Mesenchymal stem cell (in vitro differentiated cells and primary cell): ENCODE measurements at regions not wholly inside any gene's neighbourhood (a gene's known extent, or its start where the extent isn't known, plus 50 kb on each side); places are given as distances from the start of the nearest gene placed in this dataset.

Source experiments
- DNase-seq: peaks from one replicate; pipeline ENCODE4 v3.0.0-alpha.2; 2013
- H2AFZ ChIP-seq: one replicate; pipeline ENCODE4 v1.6.1; 2013; ENCODE audit warnings: low read depth, mild to moderate bottlenecking, control low read depth, inconsistent platforms, low read length, moderate library complexity
- H2AK5ac ChIP-seq: 2 replicates; pipeline ENCODE4 v1.6.1; 2013; ENCODE audit warnings: low read length, moderate library complexity, mild to moderate bottlenecking, inconsistent platforms; ENCODE audit not compliant: severe bottlenecking
- H2BK120ac ChIP-seq: one replicate; pipeline ENCODE4 v1.6.1; 2013; ENCODE audit warnings: low read depth, mild to moderate bottlenecking, inconsistent platforms, low read length, moderate library complexity
- H2BK12ac ChIP-seq, 2 experiments: one replicate each; pipeline ENCODE4 v1.6.1; 2013; ENCODE audit warnings: inconsistent platforms in 2 of 2, low read length in 2 of 2, mild to moderate bottlenecking in 2 of 2, moderate library complexity in 2 of 2, control low read depth in 1 of 2
- H2BK15ac ChIP-seq: one replicate; pipeline ENCODE4 v1.6.1; 2013; ENCODE audit warnings: mild to moderate bottlenecking, low read depth, inconsistent platforms; ENCODE audit not compliant: poor library complexity, severe bottlenecking
- H2BK5ac ChIP-seq: 2 replicates; pipeline ENCODE4 v1.6.1; 2013; ENCODE audit warnings: low read depth, mild to moderate bottlenecking, low read length, control low read depth, inconsistent platforms; ENCODE audit not compliant: poor library complexity, severe bottlenecking
- H3K14ac ChIP-seq, 2 experiments: one replicate each; pipeline ENCODE4 v1.6.1; 2013; ENCODE audit warnings: inconsistent platforms in 2 of 2, low read length in 2 of 2, control low read depth in 1 of 2, mild to moderate bottlenecking in 1 of 2, moderate library complexity in 1 of 2
- H3K18ac ChIP-seq, 2 experiments: one replicate each; pipeline ENCODE4 v1.6.1; 2013; ENCODE audit warnings: inconsistent platforms in 2 of 2, low read length in 2 of 2, control low read depth in 1 of 2, low read depth in 1 of 2, mild to moderate bottlenecking in 1 of 2
- H3K23ac ChIP-seq, 2 experiments: one replicate each; pipeline ENCODE4 v1.6.1; 2013; ENCODE audit warnings: inconsistent platforms in 2 of 2, low read length in 2 of 2, mild to moderate bottlenecking in 2 of 2, moderate library complexity in 2 of 2, control low read depth in 1 of 2
- H3K27ac ChIP-seq: 2 replicates; pipeline ENCODE4 v1.5.1; 2013; ENCODE audit warnings: mild to moderate bottlenecking, moderate library complexity, low read length, control low read depth, inconsistent platforms; ENCODE audit not compliant: poor library complexity, severe bottlenecking
- H3K27me3 ChIP-seq, 2 experiments: 2 replicates each; pipeline versions ENCODE4 v1.6.1 to v1.7.0; 2013; ENCODE audit warnings: low read length in 2 of 2, mild to moderate bottlenecking in 2 of 2, moderate library complexity in 2 of 2, control low read depth in 1 of 2, inconsistent platforms in 1 of 2; ENCODE audit not compliant: control insufficient read depth in 1 of 2, insufficient read depth in 1 of 2
- H3K36me3 ChIP-seq, 2 experiments: 2 replicates each; pipeline versions ENCODE4 v1.6.1 to v1.7.0; 2013; ENCODE audit warnings: low read length in 2 of 2, control low read depth in 1 of 2, inconsistent platforms in 1 of 2, low read depth in 1 of 2, mild to moderate bottlenecking in 1 of 2; ENCODE audit not compliant: insufficient read depth in 2 of 2, control insufficient read depth in 1 of 2
- H3K4ac ChIP-seq, 2 experiments: one replicate each; pipeline ENCODE4 v1.6.1; 2013; ENCODE audit warnings: inconsistent platforms in 2 of 2, low read length in 2 of 2, mild to moderate bottlenecking in 2 of 2, moderate library complexity in 2 of 2, control low read depth in 1 of 2, low read depth in 1 of 2
- H3K4me1 ChIP-seq: 2 replicates; pipeline ENCODE4 v1.6.1; 2013; ENCODE audit warnings: low read depth, low read length, control low read depth; ENCODE audit not compliant: control insufficient read depth, insufficient read depth
- H3K4me2 ChIP-seq: 2 replicates; pipeline ENCODE4 v1.6.1; 2013; ENCODE audit warnings: low read length, mild to moderate bottlenecking, inconsistent platforms; ENCODE audit not compliant: poor library complexity, severe bottlenecking
- H3K4me3 ChIP-seq, 2 experiments: 2 replicates each; pipeline versions ENCODE4 v1.5.1 to v1.7.0; 2013; ENCODE audit warnings: low read length in 2 of 2, mild to moderate bottlenecking in 2 of 2, control low read depth in 1 of 2, low read depth in 1 of 2; ENCODE audit not compliant: insufficient read depth in 1 of 2
- H3K79me1 ChIP-seq: replicated peaks from 2 replicates; pipeline ENCODE4 v1.6.1; 2013; ENCODE audit warnings: mild to moderate bottlenecking, control low read depth, low read length, inconsistent platforms; ENCODE audit not compliant: poor library complexity, severe bottlenecking
- H3K9ac ChIP-seq: 2 replicates; pipeline ENCODE4 v1.7.0; 2013; ENCODE audit warnings: mild to moderate bottlenecking, low read length, moderate library complexity
- H3K9me3 ChIP-seq: 2 replicates; pipeline ENCODE4 v1.7.0; 2013; ENCODE audit warnings: mild to moderate bottlenecking, low read length; ENCODE audit not compliant: control insufficient read depth
- H4K8ac ChIP-seq: one replicate; pipeline ENCODE4 v1.6.1; 2013; ENCODE audit warnings: inconsistent platforms, mild to moderate bottlenecking, low read length, moderate library complexity
- H4K91ac ChIP-seq: one replicate; pipeline ENCODE4 v1.6.1; 2013; ENCODE audit warnings: mild to moderate bottlenecking, low read length, inconsistent platforms
- WGBS: methylation state at CpG from one replicate; pipeline ENCODE4 v1.1.7; 2013; ENCODE audit warnings: mixed read lengths; 5-methylcytosine and 5-hydroxymethylcytosine counted together

DNA sequence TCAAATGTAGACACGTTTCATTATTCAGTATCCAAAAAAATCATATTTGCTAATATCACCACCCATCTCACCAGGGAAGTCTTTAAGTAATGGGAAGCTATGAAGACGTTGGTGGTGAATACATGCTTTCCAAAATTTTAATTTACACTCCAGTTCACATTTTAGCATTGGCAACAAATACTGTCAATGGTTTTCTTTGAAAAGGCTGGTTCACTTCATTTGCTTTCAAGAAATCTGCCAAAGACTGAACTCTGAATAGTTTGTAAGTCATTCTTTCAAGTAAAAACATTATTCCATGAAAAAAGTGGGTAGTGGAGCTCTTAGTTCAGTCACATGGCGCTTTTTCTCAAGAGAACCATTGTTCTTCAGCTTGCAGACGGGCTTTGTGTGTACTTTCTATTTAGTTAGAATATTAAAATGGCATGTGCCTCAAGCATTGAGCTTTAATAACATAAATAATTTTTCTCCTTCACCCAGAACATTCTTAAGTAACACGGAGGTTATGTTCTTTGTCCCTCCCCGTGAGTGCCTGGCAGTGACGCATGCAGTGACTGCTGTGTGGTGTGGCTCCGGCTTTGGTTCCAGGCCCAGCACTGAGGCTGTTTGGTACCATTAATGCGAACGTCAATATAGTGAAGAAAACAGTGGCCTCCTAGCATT, 300.0 kb upstream of the HDAC4 start:
- Histone ChIP-seq H2BK5ac (no peak overlapping the region), H3K9me3 (peaks cover 10% of the 10 kb centered on the region), H2BK12ac (no peak overlapping the region), H3K18ac (no peak overlapping the region), H3K23ac (no peak overlapping the region), H4K8ac (no peak overlapping the region), H2BK15ac (no peak overlapping the region), H3K36me3 (no peaks in the 10 kb centered on the region), H3K4ac (no peak overlapping the region), H3K27ac (no peak overlapping the region), H3K4me3 (no peak overlapping the region), H2AFZ (no peak overlapping the region), H3K79me1 (no peaks in the 10 kb centered on the region), H3K9ac (no peak overlapping the region), H3K14ac (no peak overlapping the region), H3K27me3 (no peaks in the 10 kb centered on the region), H4K91ac (no peak overlapping the region), H3K4me2 (no peak overlapping the region), H2BK120ac (no peak overlapping the region), H2AK5ac (no peak overlapping the region), H3K4me1 (no peaks in the 10 kb centered on the region)
- 86% methylated on average over 6 of the region's 10 CpGs for WGBS
- no peak for DNase-seq

DNA sequence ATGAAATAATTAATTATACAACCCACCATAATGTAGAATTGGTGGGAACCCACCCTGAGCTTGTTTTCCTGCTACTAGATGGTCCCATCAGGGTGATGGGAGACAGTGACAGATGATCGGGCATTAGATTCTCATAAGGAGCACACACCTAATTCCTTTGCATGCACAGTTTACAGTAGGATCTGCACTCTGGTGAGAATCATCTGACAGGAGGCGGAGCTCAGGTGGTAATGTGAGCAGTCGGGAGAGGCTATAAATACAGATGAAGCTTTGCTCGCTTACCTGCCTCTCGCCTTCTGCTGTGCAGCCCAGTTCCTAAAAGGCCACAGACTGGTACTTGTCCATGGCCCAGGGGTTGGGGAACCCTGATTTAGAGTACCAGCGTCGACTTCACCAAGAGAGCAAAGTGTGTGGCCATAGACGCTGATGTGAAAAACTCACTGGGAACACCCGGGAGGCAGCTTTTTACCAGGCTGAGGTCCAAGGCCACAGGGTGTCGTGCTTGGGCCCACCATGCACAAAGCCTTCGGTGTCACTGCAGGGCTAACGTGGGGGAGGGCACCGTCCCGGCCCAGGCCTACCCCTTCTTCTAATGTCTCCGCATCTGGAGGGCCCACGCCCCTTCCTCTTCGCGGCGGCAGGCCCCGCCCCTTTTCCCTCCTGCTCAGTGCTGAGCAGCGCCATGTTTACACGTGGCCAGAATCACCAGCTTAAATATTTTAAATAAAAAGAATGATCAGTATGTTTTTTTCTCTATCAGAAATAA, 296.8 kb upstream of the HDAC4 start:
- Histone ChIP-seq H3K14ac (no peak overlapping the region), H2BK15ac (no peak overlapping the region), H3K23ac (no peak overlapping the region), H2AFZ (no peak overlapping the region), H3K4me2 (no peak overlapping the region), H4K8ac (no peak overlapping the region), H3K79me1 (no peaks in the 10 kb centered on the region), H3K4me3 (no peak overlapping the region), H3K27ac (no peak overlapping the region), H4K91ac (no peak overlapping the region), H2BK5ac (no peak overlapping the region), H3K27me3 (peaks cover 0 to 19% of the 10 kb centered on the region in 2 experiments), H2AK5ac (no peak overlapping the region), H3K18ac (no peak overlapping the region), H2BK12ac (no peak overlapping the region), H3K36me3 (no peaks in the 10 kb centered on the region), H3K4me1 (no peaks in the 10 kb centered on the region), H2BK120ac (no peak overlapping the region), H3K9me3 (peaks cover 3% of the 10 kb centered on the region), H3K9ac (no peak overlapping the region), H3K4ac (no peak overlapping the region)
- 88% methylated on average over 19 of the region's 22 CpGs for WGBS
- DNase-seq: no peak

DNA sequence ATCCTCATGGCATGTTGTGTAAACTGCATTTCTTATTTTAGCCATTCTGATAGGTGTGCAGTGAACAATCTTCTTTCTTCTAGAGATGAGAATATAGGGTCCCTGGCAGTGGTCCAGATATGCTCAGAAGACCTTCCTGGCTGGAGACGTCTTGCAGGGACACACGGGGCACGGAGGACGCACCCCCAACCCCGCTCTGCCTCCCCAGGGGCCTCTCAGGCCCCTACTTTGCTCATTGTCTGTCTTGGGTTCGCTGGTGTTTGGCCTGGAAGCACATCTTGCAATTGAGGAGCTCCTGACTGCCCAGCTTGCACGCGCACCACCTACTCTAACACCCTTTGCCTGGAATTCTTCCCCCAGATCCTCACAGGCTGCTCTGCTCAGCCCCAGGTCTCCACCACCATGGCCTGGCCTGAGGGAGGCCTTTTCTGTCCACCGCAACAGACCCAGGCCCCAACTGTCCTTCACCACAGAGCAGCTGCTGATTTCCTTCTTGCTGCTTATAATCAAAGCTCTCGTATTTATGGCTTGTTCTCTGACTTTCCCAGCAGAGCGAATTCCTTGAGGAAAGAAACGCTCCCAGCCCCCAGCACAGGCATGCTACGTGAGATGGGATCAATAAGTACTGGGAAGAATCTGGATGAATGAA, 295.9 kb upstream of the HDAC4 start:
- WGBS: 68% methylated on average over 13 of the region's 13 CpGs
- peaks cover 3% of the 10 kb centered on the region for H3K9me3 ChIP-seq

DNA sequence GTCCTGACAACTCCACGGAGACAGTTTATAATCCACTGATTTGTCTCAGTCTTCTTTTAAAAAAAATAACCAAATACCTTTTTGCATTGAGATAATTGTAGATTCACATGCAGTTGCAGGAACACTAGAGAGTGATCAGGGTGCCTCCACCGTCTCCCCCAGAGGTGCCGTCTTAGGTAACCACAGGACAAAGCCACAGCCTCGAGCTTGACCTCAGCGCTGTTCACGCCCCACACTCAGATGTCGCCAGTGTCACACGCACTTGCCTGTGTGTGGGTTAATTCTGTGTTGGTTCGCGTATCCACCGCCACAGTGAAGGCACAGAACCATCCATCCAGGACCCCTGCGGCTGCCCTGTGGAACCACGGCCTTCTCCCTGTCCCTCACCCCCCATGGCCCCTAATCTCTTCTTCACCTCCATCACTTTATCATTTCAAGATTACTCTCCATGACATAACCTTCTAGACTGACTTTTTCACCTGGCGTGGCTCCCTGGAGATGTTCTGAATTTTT, 295.0 kb upstream of the HDAC4 start:
- H3K27ac ChIP-seq: no peak overlapping the region
- no peak overlapping the region for H2AFZ ChIP-seq
- no peaks in the 10 kb centered on the region for H3K4me1 ChIP-seq
- no peak overlapping the region for H3K4ac ChIP-seq
- H2BK5ac ChIP-seq: no peak overlapping the region
- no peak overlapping the region for H2BK15ac ChIP-seq
- 79% methylated on average over 14 of the region's 14 CpGs for WGBS
- H3K79me1 ChIP-seq: no peaks in the 10 kb centered on the region
- peaks cover 3% of the 10 kb centered on the region for H3K9me3 ChIP-seq
- no peak overlapping the region for H3K23ac ChIP-seq
- H2AK5ac ChIP-seq: no peak overlapping the region
- no peaks in the 10 kb centered on the region for H3K36me3 ChIP-seq
- no peak overlapping the region for H3K4me3 ChIP-seq
- no peak overlapping the region for H2BK120ac ChIP-seq
- no peak overlapping the region for H4K91ac ChIP-seq
- no peak overlapping the region for H4K8ac ChIP-seq
- H3K18ac ChIP-seq: no peak overlapping the region
- no peak overlapping the region for H3K9ac ChIP-seq
- H3K27me3 ChIP-seq: peaks cover 0 to 37% of the 10 kb centered on the region in 2 experiments
- no peak overlapping the region for H3K4me2 ChIP-seq
- no peak overlapping the region for H2BK12ac ChIP-seq
- H3K14ac ChIP-seq: no peak overlapping the region
- no peak for DNase-seq

More for the DNA sequence above, 295.9 kb upstream of the HDAC4 start:
- no peaks in the 10 kb centered on the region for H3K36me3 ChIP-seq
- no peak overlapping the region for H3K9ac ChIP-seq
- no peak overlapping the region for H3K27ac ChIP-seq
- no peaks in the 10 kb centered on the region for H3K79me1 ChIP-seq
- no peaks in the 10 kb centered on the region for H3K4me1 ChIP-seq
- H2BK15ac ChIP-seq: no peak overlapping the region
- no peak overlapping the region for H3K4me2 ChIP-seq
- no peak overlapping the region for H2BK5ac ChIP-seq
- no peak overlapping the region for H2BK12ac ChIP-seq
- H2AFZ ChIP-seq: no peak overlapping the region
- H4K91ac ChIP-seq: no peak overlapping the region
- H2AK5ac ChIP-seq: no peak overlapping the region
- H3K23ac ChIP-seq: no peak overlapping the region
- H3K4ac ChIP-seq: no peak overlapping the region
- no peak overlapping the region for H4K8ac ChIP-seq
- H3K18ac ChIP-seq: no peak overlapping the region
- H3K27me3 ChIP-seq: peaks cover 0 to 28% of the 10 kb centered on the region in 2 experiments
- no peak overlapping the region for H2BK120ac ChIP-seq
- DNase-seq: no peak
- H3K14ac ChIP-seq: no peak overlapping the region
- no peak overlapping the region for H3K4me3 ChIP-seq
